ENCODE measurements at regions not wholly inside any gene's neighbourhood (a gene's known extent, or its start where the extent isn't known, plus 50 kb on each side); places are given as distances from the start of the nearest gene placed in this dataset.

DNA sequence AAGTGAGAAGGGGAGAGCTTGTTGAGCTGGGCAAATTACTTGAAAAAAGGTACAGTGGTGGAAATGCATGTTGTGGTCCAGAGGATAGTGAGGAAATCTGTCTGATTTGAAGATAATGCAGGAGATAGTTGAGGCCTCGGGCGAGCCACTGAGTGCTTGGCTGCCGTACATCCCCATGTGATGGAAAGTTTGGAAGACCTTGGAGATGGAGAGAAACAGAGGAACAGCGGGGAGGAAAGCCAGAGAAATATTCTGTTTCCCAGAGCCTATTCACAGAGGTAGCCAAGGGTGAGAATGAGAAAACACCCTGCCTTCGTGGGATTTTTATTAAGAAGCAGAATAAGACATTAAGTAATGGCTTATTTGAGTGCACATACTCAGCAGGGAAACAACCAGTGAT lies 498.2 kb downstream of the BCL11B start:
- DNase-seq (ENCODE audit: low read depth): no peak
- no peak overlapping the region for H3K4me3 ChIP-seq (ENCODE audit: low read depth, low read length)
- TF ChIP-seq CTCF (conservative IDR thresholded peaks at IDR 0.05; ENCODE audit: low read depth, low read length): no peak

- no peak for TF ChIP-seq CTCF (conservative IDR thresholded peaks at IDR 0.05; ENCODE audit: low read depth, low read length)
- no peak for DNase-seq (ENCODE audit: low read depth)
- no peak overlapping the region for H3K4me3 ChIP-seq (ENCODE audit: low read depth, low read length)
These were observed 496.1 kb downstream of the BCL11B start for GRCh38 chr14:98775892-98776291.

DNA sequence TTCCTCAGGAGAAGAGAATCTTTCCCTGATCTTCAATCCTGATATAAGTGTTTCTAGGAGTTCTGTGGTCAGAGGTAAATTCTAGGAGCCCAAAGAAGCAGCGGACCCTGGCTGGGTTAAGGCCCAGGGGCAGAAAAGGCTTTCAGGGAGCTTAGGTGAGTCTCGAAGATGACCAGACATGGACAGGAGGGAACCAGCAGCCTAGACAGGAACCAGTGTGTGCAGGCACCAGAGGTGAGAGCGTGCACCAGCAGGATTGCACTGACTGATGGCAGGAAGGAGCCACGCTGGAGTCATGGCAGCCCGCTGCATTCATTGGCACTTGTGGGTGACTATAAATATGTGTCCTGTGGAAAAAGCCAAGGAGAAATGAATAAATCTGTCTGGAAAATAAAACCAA lies 489.9 kb downstream of the BCL11B start:
- H3K4me3 ChIP-seq (ENCODE audit: low read depth, low read length): no peak overlapping the region
- no peak for TF ChIP-seq CTCF (conservative IDR thresholded peaks at IDR 0.05; ENCODE audit: low read depth, low read length)
- DNase-seq (ENCODE audit: low read depth): no peak

GRCh38 chr14:98785578-98785977 lies 486.4 kb downstream of the BCL11B start:
- no peak for DNase-seq (ENCODE audit: low read depth)
- no peak overlapping the region for H3K4me3 ChIP-seq (ENCODE audit: low read depth, low read length)
- no peak for TF ChIP-seq CTCF (conservative IDR thresholded peaks at IDR 0.05; ENCODE audit: low read depth, low read length)

DNA sequence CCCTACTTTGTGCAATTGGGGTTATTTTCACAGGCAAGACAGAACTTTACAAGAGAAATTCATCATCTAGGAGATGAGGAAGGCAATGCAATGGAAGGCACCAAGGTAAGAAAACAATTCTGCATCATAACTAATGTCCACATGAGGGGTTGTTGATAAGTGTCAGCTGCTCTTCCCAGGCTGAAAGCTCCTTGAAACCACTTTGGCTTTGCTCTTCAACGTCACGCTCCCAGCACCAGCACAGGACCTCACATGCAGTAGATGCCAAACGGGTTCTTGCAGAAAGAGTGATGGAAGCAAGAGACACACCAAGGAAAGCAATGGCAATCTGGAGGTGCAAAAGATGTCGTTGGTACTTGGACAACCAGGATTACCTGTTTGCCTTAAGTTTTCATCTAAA lies 485.5 kb downstream of the BCL11B start:
- no peak for DNase-seq (ENCODE audit: low read depth)
- no peak for TF ChIP-seq CTCF (conservative IDR thresholded peaks at IDR 0.05; ENCODE audit: low read depth, low read length)
- H3K4me3 ChIP-seq (ENCODE audit: low read depth, low read length): no peak overlapping the region

DNA sequence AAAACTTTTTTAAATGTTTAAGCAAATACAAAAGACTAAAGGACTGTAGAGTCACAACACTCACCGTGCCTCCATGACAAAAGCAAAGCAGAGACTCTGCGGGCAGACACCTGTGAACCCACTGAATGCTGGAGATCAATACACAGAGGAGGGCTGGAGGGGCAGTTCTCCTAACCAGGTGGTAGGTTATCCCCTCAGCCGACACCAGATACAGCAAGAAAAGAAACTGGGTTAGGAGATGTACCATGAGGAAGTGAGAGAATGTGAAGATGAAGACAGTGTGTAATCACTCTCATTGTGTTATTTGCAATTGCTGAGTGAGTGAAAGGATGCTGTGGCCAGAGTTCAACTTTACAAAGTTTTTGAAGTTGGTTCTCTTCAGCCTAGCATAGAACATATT lies 480.3 kb downstream of the BCL11B start:
- TF ChIP-seq CTCF (conservative IDR thresholded peaks at IDR 0.05; ENCODE audit: low read depth, low read length): no peak
- DNase-seq (ENCODE audit: low read depth): no peak
- no peak overlapping the region for H3K4me3 ChIP-seq (ENCODE audit: low read depth, low read length)

DNA sequence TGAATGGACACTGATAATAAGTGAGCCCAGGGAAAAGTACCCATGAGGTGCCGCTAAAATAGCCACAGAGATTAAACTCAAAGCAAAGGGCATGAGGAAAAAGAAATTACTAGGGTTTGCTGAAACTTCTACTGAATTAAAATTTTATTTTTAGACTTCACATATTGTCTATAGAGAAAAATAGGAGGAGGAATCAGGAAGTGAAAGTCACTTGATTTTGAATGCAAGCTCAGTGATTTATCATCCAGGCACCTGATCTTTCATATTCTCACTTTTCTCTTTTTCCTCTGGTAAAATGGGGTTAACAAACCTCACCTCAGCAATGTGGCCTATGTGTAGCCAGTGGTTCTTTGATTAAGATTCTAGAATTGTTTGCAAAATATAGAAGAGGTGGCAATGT lies 479.8 kb downstream of the BCL11B start:
- no peak for DNase-seq (ENCODE audit: low read depth)
- no peak for TF ChIP-seq CTCF (conservative IDR thresholded peaks at IDR 0.05; ENCODE audit: low read depth, low read length)
- no peak overlapping the region for H3K4me3 ChIP-seq (ENCODE audit: low read depth, low read length)

Data from choroid plexus epithelial cell (primary cell).